ENCODE measurements at regions not wholly inside any gene's neighbourhood (a gene's known extent, or its start where the extent isn't known, plus 50 kb on each side); places are given as distances from the start of the nearest gene placed in this dataset.

DNA sequence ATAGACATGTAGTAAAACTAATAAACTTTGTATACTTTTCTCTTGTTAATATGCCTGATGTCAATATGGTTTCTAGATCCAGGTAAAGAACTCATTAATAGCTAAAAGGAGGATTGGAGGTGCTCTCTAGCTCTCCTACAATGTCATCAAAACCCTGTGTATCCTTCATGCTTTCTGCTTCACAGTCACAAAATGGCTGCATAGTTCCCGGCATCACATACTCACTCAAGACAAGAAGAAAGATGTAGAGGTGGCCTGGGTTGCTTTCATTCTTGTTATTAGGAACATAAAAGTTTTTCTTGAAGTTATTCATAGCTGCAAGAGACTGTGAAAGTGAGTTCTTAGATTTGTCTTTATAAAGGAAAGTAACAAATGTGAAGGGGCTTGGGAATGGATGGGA is 149.7 kb upstream of the EEPD1 start:
- Histone ChIP-seq H3K4me2 (ENCODE audit: insufficient read depth, low read length) (no peak overlapping the region), H3K27ac (ENCODE audit: extremely low read depth, low read depth, low read length) (no peak overlapping the region), H2AFZ (ENCODE audit: low read depth, low read length) (no peak overlapping the region), H3K4me3 (no peak overlapping the region), H4K20me1 (replicated peaks; ENCODE audit: control insufficient read depth, insufficient read depth, low read length) (no peaks in the 10 kb centered on the region), H3K9ac (ENCODE audit: insufficient read depth in 1 of 2, low read depth in 2 of 2, low read length in 2 of 2) (no peak overlapping the region), H3K4me1 (replicated peaks in 1 of 2; ENCODE audit: control insufficient read depth in 2 of 2, insufficient read depth in 2 of 2, low read length in 2 of 2) (no peaks in the 10 kb centered on the region), H3K36me3 (ENCODE audit: control insufficient read depth, insufficient read depth, low read length) (no peaks in the 10 kb centered on the region), H3K27me3 (ENCODE audit: control insufficient read depth in 2 of 2, insufficient read depth in 2 of 2, low read length in 2 of 2) (peaks cover 0 to 11% of the 10 kb centered on the region in 2 experiments; a peak in 2 of 5 replicates), H3K9me1 (ENCODE audit: control insufficient read depth, insufficient read depth, low read length) (no peaks in the 10 kb centered on the region), H3K79me2 (ENCODE audit: control insufficient read depth, insufficient read depth, low read length) (no peaks in the 10 kb centered on the region), H3K9me3 (replicated peaks; ENCODE audit: control insufficient read depth, insufficient read depth, low read depth, low read length) (no peaks in the 10 kb centered on the region)
- CTCF ChIA-PET (ENCODE audit: low intra/inter-chr PET ratio): no interaction called here
- DNase-seq (ENCODE audit: extremely low read depth in 1 of 4, low spot score in 3 of 4): no peak
- POLR2A ChIA-PET: no interaction called here
- TF ChIP-seq, protein P1, sequence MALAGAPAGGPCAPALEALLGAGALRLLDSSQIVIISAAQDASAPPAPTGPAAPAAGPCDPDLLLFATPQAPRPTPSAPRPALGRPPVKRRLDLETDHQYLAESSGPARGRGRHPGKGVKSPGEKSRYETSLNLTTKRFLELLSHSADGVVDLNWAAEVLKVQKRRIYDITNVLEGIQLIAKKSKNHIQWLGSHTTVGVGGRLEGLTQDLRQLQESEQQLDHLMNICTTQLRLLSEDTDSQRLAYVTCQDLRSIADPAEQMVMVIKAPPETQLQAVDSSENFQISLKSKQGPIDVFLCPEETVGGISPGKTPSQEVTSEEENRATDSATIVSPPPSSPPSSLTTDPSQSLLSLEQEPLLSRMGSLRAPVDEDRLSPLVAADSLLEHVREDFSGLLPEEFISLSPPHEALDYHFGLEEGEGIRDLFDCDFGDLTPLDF (CRISPR knock-in tag; IDR thresholded peaks at IDR 0.05): no peak
- TF ChIP-seq, protein P2, sequence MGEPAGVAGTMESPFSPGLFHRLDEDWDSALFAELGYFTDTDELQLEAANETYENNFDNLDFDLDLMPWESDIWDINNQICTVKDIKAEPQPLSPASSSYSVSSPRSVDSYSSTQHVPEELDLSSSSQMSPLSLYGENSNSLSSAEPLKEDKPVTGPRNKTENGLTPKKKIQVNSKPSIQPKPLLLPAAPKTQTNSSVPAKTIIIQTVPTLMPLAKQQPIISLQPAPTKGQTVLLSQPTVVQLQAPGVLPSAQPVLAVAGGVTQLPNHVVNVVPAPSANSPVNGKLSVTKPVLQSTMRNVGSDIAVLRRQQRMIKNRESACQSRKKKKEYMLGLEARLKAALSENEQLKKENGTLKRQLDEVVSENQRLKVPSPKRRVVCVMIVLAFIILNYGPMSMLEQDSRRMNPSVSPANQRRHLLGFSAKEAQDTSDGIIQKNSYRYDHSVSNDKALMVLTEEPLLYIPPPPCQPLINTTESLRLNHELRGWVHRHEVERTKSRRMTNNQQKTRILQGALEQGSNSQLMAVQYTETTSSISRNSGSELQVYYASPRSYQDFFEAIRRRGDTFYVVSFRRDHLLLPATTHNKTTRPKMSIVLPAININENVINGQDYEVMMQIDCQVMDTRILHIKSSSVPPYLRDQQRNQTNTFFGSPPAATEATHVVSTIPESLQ (CRISPR knock-in tag; IDR thresholded peaks at IDR 0.05): no peak
- peak; percentile 50 for TF ChIP-seq RBM25 (IDR thresholded peaks at IDR 0.05; ENCODE audit: low read depth, low read length, severe bottlenecking)
- no peak for TF ChIP-seq RBBP5 (IDR thresholded peaks at IDR 0.05; ENCODE audit: borderline replicate concordance, insufficient read depth, low read length, poor library complexity, severe bottlenecking)
- TF ChIP-seq XRCC4 (IDR thresholded peaks at IDR 0.05; ENCODE audit: extremely low read depth, insufficient read depth, insufficient read length): no peak
- ATAC-seq: no peak
- no TSS peak for BruUV-seq (replicated peaks)
- intact Hi-C loops (cut with micrococcal nuclease) (no loop called here), in situ Hi-C loops (cut with MboI) (no loop called here)
- FAIRE-seq: no peak
- WGBS (ENCODE audit: insufficient coverage, low coverage, missing lambda C conversion rate): 0% methylated on average over 1 of the region's 1 CpG
